CD4-positive, alpha-beta T cell treated with Interleukin-1 beta for 1 hour (primary cell): ENCODE measurements at regions not wholly inside any gene's neighbourhood (a gene's known extent, or its start where the extent isn't known, plus 50 kb on each side); places are given as distances from the start of the nearest gene placed in this dataset.
"Not testable (repeated sequence)": the region's sequence is repeated elsewhere in the genome, so short reads cannot be mapped to it uniquely, and the experiment has no call there.

Source experiments
- DNase-seq, 2 donors: peaks; one replicate each; pipeline ENCODE4 v3.0.0-alpha.2; 2020 to 2022

DNA sequence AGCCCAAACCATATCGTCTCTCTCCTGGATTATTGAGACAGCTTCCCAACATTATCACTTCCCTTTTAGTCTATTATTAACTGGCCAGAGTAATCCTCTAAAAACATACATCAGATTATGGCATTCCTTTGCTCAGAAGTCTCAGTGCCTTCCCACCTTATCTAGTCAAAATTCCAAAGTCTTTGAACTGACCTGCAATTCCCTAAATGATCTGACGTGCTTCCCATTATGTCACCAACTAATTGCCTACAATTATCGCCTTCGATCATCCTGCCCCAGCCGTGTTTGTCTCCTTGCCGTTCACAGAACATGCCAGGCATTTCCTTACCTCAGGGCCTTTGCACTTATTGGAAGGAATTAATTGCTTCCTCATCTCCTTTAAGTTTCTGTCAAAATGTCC, 332.4 kb downstream of the IRS1 start:
- no peak for DNase-seq

DNA sequence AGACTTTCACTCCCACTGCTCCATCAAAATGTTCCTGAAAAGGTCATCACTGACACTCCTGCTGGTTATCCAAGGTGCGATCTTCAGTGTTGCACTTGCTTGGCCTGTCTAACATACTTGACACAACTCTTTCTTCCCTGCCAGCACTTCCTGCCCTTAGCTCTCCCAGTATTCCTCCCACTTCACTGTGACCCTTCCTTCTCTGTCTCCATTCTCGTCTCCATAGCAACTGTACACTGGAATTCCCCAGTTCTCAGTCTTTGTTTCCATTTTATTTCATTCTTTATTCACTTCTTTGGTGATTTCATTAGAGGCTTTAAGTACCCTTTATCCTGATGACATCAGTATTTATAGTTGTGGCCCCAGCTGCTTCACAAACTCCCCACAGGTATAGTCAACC, 333.0 kb downstream of the IRS1 start:
- no peak for DNase-seq

DNA sequence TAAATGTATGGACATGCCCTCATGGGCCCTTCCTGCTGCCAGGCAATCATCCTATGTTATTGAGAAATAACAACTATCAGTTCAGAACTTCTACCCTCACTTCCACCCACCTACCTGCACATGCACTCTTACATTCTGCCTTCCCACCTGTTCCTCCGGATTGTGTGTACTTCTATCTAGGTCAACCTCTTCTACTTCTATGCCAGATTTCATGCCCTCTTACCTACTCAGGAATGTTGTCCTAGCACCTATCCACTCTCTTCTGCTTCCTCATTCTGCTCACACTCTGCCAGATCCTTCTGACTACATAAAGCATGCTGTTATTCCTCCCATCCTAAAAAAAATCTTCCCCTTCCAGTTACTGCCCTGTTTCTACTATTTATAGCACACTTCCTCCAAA, 333.5 kb downstream of the IRS1 start:
- DNase-seq: no peak

DNA sequence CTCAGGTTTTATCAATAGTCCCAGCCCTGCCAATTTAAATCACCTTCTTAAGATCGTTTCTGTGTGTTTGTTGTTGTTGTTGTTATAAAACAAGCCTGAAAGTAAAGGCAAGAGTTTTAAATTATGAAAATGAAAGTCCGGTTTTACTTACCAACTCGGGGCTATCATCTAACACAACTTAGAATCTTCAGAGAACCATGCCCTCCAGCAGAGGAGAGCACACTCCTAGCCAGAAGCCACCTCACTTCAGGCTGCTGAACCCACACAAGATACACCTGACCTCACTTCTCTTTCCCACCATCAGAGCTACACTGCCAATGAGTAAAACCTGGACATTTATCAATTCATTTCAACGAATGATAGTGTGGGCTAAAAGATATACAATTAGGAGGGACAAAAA, 335.2 kb downstream of the IRS1 start:
- DNase-seq: no peak

DNA sequence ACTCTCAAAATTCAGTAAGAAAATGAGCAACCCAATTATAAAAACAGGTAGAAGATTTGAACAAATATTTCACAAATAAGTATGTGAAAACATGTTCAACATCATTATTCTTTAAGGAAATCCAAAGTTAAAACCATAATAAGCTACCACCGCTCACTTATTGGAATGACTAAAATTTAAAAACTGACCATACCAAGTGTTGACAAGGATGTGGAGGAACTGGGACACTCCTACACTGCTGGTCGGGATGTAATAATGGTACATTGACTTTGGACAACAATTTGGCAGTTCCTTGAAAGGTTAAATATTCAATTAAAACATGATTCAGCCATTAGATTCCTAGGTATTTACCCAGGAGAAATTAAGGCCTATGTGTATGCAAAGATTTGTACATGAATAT, 336.5 kb downstream of the IRS1 start:
- no peak for DNase-seq

DNA sequence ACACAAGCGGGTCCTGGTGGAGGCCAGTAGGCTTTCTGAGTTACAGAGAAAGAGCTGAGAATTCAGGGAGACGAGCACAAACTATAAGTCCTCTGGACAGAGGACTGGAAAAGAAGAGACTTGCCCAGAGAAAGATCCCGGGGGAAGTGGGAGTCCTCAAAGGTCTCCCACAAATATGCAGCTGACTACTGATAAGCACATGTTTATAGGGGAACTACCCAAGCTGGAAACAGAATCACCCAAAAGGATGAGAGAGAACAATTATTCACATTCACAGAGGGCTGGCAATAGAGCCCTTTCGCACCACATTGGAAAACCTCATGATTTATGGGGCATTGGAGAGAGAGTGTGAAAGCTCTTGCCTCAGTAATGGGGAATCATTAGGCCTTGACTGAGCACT, 337.6 kb downstream of the IRS1 start:
- DNase-seq: no peak

DNA sequence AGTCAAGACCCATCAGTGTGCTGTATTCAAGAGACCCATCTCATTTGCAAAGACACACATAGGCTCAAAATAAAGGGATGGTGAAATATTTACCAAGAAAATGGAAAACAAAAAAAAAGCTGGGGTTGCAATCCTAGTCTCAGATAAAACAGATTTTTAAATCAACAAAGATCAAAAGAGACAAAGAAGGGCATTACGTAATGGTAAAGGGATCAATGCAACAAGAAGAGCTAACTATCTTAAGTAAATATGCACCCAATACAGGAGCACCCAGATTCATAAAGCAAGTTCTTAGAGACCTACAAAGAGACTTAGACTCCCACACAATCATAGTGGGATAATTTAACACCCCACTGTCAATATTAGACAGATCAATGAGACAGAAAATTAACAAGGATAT, 343.5 kb downstream of the IRS1 start:
- DNase-seq: not testable (repeated sequence)

DNA sequence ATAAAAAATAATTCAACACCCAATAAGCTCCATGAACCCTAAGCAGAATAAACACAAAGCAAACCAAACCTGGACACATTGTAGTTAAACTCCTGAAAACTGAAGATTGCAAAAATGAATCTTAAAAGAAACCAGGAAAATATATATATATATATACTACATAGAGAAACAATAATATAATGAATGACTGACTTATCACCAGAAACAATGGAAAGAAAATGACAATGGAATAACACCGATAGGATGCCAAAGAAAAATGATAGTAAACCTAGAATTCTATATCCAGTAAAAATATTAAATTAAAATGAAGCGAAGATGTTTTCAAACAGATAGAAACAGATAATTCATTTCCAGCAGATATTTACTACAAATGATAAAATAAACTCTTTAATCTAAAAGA, 346.9 kb downstream of the IRS1 start:
- DNase-seq: no peak

DNA sequence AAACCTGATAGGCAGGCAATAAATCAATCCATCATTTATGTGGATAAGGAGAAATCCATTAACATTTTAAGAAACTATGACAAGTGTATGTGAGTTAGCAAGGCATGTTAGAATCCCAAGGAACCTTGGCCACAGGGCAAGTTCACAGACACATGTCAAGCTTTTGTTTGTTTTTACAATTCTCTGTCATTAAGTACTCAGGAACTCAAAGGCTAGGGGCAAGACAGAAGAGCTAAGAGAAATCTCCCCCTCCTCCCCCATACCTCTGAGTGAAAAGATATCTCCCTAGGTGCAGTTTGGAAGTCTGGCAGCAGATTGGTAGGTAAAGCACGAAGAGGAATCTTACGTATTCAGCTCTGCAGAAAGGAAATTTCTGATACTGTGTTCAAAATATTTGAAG, 348.1 kb downstream of the IRS1 start:
- no peak for DNase-seq

DNA sequence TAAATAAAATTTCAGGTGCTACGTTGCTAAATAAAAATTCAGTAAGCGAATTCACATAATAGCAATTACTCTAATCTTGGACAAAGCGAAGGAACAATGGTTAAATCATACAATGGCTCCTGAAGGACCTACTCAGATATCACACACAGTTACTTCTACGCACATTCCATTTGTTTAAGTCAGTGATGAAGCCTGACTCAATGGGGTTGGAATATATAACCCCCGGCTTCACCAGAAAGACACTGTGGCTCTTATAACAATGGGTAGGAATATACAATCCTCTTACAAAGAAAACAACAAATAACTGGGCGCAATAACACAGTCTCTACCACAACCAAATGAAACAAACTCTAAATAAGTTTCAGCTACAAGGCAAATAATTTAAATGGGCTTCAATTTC, 349.5 kb downstream of the IRS1 start:
- DNase-seq: no peak

DNA sequence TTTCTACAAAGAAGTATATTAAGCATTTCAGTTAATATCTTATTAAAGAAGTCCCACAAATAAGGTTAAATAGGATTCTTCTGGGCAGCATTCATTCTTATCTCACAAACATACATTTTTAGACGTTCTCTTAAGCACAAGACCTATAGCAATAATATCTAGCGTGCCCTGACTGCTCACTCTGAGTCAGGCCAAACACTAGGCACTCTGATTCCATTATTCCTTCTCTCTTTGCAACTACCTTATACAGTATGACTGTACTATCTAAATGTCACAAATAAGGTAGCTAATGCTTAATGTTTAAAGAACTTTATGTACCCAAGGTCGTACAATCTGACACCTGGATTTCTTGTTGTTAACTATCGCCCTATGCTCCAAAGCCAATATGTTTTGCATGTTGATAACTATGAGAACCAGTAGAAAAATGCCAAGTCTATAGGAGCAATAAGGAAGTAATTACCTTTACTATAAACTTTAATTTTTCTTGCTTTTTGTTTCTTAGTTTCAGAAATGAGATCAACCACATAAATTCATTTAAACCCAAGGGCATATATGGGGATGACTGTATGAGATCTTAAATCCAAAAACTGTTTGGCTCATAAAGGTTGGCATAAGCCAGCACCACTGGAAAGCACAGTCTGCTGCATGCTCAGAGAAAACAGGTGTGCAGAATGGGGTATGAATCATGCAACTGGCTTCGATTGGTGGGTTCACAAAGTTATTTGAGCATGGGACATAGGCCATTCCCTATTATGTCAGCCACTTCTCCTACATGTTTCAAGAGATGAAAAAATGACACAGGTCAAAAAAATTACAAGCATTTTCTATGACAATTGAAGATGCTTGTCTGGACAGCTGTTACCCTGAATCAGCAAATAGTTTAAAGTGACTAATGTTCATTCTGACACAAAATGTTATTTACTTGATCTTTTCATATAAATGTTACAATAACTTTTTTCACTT, 352.0 kb downstream of the IRS1 start:
- no peak for DNase-seq

DNA sequence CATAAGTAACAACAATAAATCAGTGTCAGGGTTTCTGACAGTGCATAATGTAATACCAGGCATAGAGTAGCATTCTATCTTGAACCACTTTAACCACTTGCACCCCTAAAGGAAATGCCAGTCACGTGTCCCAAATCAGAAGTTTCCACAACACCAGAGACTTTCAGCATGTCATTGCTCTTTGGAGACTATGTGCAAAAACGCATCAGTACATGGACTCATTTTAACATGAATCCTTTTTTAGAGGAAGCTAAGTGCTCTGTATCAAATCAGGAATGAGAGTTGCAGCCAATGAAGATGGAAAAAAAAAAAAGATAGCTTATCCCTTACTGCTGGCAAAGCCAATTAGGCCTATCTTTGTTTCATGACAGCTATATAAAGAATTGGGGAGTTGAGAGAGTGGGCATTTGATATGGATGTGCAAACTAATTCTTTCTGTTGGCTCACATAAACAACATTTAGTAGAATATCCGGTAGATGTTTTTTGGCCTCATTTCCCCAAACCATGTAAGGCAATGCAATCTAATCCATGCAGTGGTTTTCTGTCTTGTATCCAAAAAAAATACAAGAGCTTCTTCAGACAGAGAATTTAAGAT, 353.1 kb downstream of the IRS1 start:
- DNase-seq: no peak

DNA sequence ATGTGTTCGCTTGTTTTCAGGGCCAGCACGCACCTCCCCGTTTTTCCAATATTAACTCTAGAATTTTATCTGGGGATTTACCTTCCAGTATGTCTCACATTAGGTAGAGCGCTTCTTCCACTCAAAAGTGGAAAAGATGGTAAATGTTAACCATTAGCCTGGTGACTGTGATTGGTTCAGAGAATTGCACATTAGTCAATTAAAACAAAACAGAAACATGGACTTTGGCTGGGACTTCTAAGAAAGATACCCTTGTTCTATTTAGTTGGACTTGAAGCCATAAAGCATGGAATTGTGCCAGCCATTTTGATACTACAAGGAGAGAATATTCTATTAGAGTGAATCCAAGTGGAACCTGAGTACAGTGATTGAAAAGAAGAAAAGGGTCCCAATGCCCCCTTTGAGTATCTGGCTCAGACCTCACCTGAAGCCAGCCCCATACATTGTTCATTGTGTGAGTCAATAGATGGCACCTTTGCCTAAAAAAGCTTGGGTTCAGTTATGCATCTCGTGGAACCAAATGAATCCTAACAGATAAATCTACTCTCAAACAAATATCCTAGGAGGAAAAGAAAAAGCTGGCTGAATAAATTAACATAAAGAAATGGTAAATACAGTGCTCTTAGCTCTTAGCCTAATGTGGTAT, 354.3 kb downstream of the IRS1 start:
- no peak for DNase-seq

DNA sequence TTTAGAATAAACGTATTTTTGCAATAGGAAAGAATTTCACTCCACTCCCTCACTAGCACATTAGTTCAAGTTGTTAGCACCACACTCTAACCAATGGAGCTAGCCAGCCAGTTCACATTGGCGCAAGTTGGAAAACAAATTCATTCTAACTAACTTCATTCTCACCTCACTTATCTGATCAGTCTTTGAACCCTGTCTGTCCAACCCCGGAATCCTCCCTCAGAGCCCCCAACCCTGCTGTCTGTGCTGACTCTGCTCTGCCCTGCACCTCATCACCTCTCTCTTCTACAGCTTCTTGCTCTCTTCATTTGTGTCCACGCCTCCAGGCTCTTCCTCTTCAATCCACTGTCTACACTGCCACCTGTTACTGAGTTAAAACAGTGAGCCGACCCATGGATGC, 356.5 kb downstream of the IRS1 start:
- no peak for DNase-seq

DNA sequence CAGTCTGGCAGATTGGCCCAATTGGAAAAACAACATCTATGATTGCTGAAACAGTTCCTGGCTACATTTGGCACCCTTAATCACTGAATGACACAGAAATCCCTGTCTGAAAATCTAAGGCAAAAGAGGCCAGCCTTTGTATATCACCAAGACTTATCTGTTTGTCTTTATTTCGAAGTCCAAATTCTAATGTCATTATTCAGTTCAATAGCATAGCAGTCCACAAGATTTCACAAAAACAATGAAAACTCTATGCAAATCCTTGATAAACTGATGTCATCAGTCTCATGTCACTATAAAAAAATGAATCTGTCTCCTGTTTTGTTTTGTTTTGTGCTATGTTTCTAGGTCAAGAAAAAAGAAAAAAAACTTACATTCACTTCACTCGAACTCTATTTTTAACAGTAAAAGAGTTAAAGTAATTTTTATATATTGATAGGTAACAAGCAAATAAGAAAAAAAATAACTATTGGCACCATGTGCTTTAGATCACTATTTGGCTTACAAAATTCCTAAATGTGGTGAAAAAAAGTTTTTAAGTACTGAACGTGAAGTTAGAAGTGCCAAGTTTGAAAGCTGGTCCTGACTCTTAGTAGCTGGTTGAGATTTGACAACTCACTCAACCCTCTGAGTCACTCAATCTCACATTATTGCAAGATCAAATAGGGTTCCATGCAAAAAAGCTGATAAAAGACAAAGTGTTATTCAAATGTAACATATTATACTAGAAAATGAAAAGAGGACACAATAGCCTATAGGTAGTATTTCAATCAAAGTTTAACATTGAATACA, 359.3 kb downstream of the IRS1 start:
- DNase-seq: no peak

DNA sequence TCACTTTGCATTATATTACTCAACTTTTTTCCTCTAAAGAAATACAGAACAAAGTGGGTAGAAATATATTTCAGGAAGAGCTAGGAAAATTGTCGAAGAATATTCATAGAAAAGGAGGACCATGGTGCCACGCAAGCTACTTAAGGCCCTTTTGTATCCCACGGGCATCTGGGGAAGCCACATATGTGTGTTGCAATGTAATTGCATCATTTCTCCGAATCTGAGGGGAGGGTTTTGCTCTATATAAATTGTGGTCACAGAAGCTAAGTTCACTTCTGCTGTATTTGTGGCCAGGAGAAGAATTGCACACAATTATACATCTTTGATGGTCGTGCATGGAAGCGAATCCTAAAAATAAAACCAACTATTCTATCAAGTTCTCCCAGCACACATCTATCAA, 360.3 kb downstream of the IRS1 start:
- DNase-seq: no peak

DNA sequence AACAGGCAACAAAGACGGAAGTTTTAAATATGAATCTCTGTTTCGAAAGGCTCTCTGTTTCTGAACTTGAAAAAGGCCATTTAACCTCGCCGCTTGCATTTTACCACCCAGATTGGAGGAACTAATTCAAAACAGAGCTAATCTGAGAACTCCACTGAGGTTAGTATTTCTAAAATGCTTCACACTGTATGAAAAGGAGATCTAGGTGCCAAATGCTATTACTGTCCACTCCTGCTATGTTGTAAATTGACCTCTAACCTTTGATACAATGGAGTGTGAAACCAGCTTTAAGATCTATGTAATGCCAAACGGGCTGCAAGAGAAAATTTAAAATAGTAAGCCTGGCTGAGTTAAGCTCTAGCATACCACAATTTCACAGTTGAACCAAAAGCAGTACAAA, 364.5 kb downstream of the IRS1 start:
- no peak for DNase-seq

DNA sequence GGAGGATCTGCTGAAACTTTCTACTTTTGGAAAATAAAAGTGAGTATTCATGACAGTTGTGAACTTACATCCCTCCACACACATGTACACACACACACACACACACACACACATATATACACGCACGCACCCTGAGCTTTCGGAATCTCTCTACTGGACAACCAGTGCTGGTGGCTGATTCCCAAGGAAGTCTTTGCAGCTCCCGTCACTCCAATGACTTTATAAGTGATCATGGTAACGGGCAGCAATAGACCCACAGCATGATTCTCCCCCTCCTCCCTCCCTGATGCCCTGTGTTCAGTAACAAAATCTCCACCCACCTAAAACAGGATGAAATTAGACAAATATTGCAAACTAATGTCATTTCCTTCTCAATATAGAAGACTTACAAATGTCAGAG, 364.9 kb downstream of the IRS1 start:
- DNase-seq: no peak

DNA sequence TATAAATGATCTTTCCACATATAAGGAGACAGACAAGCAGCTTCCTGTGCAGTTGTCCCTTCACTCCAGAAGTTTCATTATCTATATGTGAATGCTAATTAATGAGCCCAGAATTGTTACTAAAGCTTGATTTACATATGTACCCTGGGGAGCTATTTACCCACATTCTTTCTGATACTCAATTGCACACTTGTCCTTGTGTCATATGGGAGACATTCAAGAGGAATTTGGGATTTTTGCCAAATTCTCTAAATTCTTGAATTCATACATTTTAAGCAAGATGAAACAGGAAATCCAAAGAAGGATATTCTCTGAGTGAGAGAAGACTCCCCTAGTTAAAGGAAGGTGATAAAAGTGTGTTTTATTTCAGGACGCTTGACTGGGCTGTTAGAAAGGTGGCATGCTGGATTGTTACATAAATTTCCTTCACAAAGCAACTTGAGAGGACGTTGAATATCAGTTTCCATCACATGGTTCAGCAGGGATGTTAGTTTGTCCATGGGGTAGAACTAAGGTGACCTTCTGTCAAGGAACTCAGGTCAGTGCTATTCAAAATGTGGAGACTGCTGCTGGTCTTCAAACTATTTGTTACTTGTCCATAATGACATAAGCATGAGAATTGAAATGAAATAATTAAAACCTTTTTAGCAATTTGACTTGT, 368.2 kb downstream of the IRS1 start:
- DNase-seq: no peak

DNA sequence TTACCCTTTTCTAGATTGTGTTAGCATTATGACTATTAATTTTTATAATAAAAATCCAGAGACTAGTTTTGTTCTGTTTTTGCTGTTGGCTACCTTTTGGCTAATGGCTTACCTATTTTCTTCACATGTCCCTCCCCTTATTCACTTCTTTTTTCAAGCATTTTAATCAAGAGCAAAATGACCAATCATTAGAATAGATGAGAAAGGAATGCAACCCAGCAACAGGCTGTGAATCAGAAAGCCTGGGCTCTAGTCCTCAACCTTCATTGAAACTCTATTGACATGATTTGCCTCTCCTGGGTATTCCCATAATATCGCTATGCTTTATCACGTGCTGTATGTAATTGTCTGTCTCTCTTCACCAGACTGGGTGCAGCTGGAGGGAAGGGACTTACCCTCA, 370.1 kb downstream of the IRS1 start:
- DNase-seq: no peak

DNA sequence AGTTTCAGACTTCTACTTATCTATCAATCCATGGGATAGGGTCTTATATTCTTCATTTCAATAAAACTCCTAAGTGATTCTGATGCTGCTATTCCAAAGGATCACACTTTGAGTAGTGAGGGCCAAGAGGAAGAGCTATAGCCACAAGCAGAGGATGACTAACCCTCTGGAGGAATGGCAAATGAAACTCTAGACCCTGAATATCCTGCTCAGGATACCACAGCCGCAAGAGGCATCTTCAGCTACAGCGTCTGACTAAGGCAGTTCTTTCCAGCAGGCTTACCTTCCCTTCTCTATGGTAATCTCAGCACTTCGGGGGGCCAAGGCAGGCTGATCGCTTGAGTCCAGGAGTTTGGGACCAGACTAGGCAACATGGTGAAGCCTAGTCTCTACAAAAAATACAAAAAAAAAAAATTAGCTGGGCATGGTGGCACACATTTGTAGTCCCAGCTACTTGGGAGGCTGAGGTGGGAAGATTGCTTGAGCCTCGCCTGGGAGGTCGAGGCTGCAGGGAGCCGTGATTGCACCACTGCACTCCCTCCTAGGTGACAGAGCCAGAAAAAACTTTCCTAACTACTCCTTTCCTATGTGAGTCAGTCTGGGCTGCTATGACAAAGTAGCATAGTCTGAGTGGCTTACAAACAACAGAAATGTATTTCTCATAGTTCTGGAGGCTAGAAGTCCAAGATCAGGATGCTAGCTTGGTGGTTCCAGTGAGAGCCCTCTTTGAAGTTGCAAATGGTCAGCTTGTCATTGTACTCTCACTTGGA, 371.9 kb downstream of the IRS1 start:
- no peak for DNase-seq

DNA sequence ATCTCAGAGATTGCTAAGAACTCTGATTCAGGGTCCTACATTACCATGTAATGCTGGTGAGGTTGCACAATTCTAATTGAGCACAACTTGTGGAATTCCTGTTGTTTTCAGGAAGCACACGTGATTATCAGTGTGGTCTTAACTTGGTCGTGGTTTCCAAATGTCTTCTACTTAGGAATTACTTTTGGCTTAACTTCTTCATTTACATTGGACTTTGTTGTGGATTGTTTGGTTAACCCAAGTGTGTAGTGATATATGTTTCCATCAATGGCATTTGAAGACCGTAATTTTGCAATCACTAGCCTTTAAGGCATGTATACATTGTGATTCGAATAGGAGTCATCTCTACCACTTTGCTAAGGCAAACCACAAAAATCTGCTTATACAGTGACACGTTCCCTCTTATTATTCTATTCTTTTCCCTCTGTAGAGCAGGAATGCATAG, 373.3 kb downstream of the IRS1 start:
- DNase-seq: no peak
